SK-N-SH (cell line): ENCODE measurements at regions not wholly inside any gene's neighbourhood (a gene's known extent, or its start where the extent isn't known, plus 50 kb on each side); places are given as distances from the start of the nearest gene placed in this dataset.

Source experiments
- CTCF ChIA-PET: fragments of 300-600, 350-600 bp; formaldehyde crosslinking; extraction: SDS; loops from one replicate; lab custom pipeline; 2021; lab: Yijun Ruan, JAX
- POLR2A ChIA-PET: fragments of 350-600 bp; sonication (Branson Sonifier 250); formaldehyde crosslinking; extraction: SDS; loops from one replicate; lab custom pipeline; 2020; ENCODE audit warnings: antibody characterized with exemption, inconsistent platforms; lab: Yijun Ruan, JAX
- DNase-seq: peaks from one replicate; pipeline ENCODE4 v3.0.0; 2012
- H2AFZ ChIP-seq: fragments of 200-600 bp; sonication (generic); 2 replicates; pipeline ENCODE4 v1.8.1; 2016; ENCODE audit warnings: antibody characterized with exemption, mild to moderate bottlenecking, low read depth
- H3F3A ChIP-seq: fragments of 200-600 bp; sonication (generic); replicated peaks from 2 replicates; pipeline ENCODE3; 2016; ENCODE audit warnings: antibody characterized with exemption, mild to moderate bottlenecking; ENCODE audit not compliant: insufficient read depth
- H3K27ac ChIP-seq, 2 experiments: fragments of 200-500 bp in 1 of 2; fragments of 200-600 bp in 1 of 2; sonication (Bioruptor generic) in 1 of 2; sonication (generic), shearing (Covaris generic) in 1 of 2; 2 replicates each; pipeline versions ENCODE4 v1.5.1 to v1.6.1; 2014 to 2016; ENCODE audit warnings: low read depth in 2 of 2, inconsistent platforms in 1 of 2, low read length in 1 of 2, mild to moderate bottlenecking in 1 of 2, mixed read lengths in 1 of 2
- H3K27me3 ChIP-seq: fragments of 200-600 bp; sonication (generic), shearing (Covaris generic); 2 replicates; pipeline ENCODE4 v1.6.1; 2016; ENCODE audit warnings: mixed run types; ENCODE audit not compliant: insufficient read depth
- H3K36me3 ChIP-seq, 2 experiments: fragments of 200-500 bp in 1 of 2; fragments of 200-600 bp in 1 of 2; sonication (Bioruptor generic) in 1 of 2; sonication (generic) in 1 of 2; replicated peaks in 1 of 2; 2 replicates each; pipeline versions ENCODE3 to v1.5.1; 2014 to 2016; ENCODE audit warnings: low read length in 1 of 2, mild to moderate bottlenecking in 1 of 2; ENCODE audit not compliant: insufficient read depth in 2 of 2, control insufficient read depth in 1 of 2
- H3K4me1 ChIP-seq, 2 experiments: fragments of 200-500 bp in 1 of 2; fragments of 200-600 bp in 1 of 2; sonication (Bioruptor generic) in 1 of 2; sonication (generic), shearing (Covaris generic) in 1 of 2; 2 replicates each; pipeline versions ENCODE4 v1.5.1 to v1.6.1; 2014 to 2016; ENCODE audit warnings: low read depth in 1 of 2, low read length in 1 of 2, mixed run types in 1 of 2; ENCODE audit not compliant: insufficient read depth in 2 of 2, control insufficient read depth in 1 of 2
- H3K4me2 ChIP-seq: fragments of 200-600 bp; sonication (generic), shearing (Covaris generic); 2 replicates; pipeline ENCODE4 v1.6.1; 2017; ENCODE audit warnings: mixed run types
- H3K4me3 ChIP-seq, 2 experiments: fragments of 200-500 bp in 1 of 2; fragments of 200-600 bp in 1 of 2; sonication (Bioruptor generic) in 1 of 2; sonication (generic), shearing (Covaris generic) in 1 of 2; 2 replicates each; pipeline versions ENCODE4 v1.5.1 to v1.8.1; 2014 to 2016; ENCODE audit warnings: low read depth in 2 of 2, inconsistent platforms in 1 of 2, low read length in 1 of 2, mild to moderate bottlenecking in 1 of 2, mixed read lengths in 1 of 2, moderate library complexity in 1 of 2
- H3K79me2 ChIP-seq: fragments of 200-600 bp; sonication (generic); 2 replicates; pipeline ENCODE4 v1.8.1; 2017; ENCODE audit warnings: mild to moderate bottlenecking; ENCODE audit not compliant: insufficient read depth
- H3K9ac ChIP-seq: fragments of 200-600 bp; sonication (generic); 2 replicates; pipeline ENCODE4 v1.6.1; 2017; ENCODE audit warnings: mixed run types
- H3K9me2 ChIP-seq: fragments of 200-600 bp; sonication (generic); 2 replicates; pipeline ENCODE4 v1.6.1; 2017; ENCODE audit warnings: mixed run types
- H3K9me3 ChIP-seq: fragments of 200-600 bp; sonication (generic); 2 replicates; pipeline ENCODE4 v1.6.1; 2017; ENCODE audit warnings: mixed run types, mild to moderate bottlenecking, moderate library complexity
- H4K20me1 ChIP-seq: fragments of 200-600 bp; sonication (generic); 2 replicates; pipeline ENCODE4 v1.6.1; 2017; ENCODE audit warnings: mild to moderate bottlenecking, mixed run types; ENCODE audit not compliant: insufficient read depth
- CHD2 ChIP-seq: fragments of 150-350 bp; IDR thresholded peaks from 2 replicates; pipeline ENCODE4 v1.6.1; 2018; ENCODE audit warnings: low read length; ENCODE audit not compliant: partially characterized antibody
- EP300 ChIP-seq, 2 experiments: IDR thresholded peaks; 2 replicates each; pipeline versions ENCODE4 v1.4.0 to v1.6.1; 2012; ENCODE audit warnings: borderline replicate concordance in 1 of 2, low read depth in 1 of 2, low read length in 1 of 2
- EZH2phosphoT487 ChIP-seq: fragments of 200-600 bp; sonication (generic); IDR thresholded peaks from 2 replicates; pipeline ENCODE4 v1.6.1; 2017; ENCODE audit warnings: low read depth, mixed run types, mild to moderate bottlenecking, antibody characterized with exemption, moderate library complexity, borderline replicate concordance
- FOXM1 ChIP-seq: IDR thresholded peaks from 2 replicates; pipeline ENCODE4 v1.4.0; 2012; ENCODE audit warnings: low read depth, mild to moderate bottlenecking
- JUND ChIP-seq: IDR thresholded peaks from 2 replicates; pipeline ENCODE4 v1.4.0; 2012
- MEF2A ChIP-seq: IDR thresholded peaks from 2 replicates; pipeline ENCODE4 v1.4.0; 2012; ENCODE audit warnings: low read depth, borderline replicate concordance
- MXI1 ChIP-seq: IDR thresholded peaks from 2 replicates; pipeline ENCODE4 v1.6.1; 2012; ENCODE audit warnings: mild to moderate bottlenecking, low read depth, low read length, improper control_type of control experiment
- NFIC ChIP-seq: IDR thresholded peaks from 2 replicates; pipeline ENCODE4 v1.4.0; 2012; ENCODE audit warnings: borderline replicate concordance
- NRF1 ChIP-seq: IDR thresholded peaks from 2 replicates; pipeline ENCODE4 v1.6.1; 2012; ENCODE audit warnings: low read depth, mild to moderate bottlenecking, low read length
- RCOR1 ChIP-seq: fragments of 150-350 bp; IDR thresholded peaks from 2 replicates; pipeline ENCODE4 v1.6.1; 2017; ENCODE audit warnings: antibody characterized with exemption, low read length
- RFX5 ChIP-seq: IDR thresholded peaks from 2 replicates; pipeline ENCODE4 v1.6.1; 2012; ENCODE audit warnings: mild to moderate bottlenecking, improper control_type of control experiment, low read length
- TAF1 ChIP-seq: IDR thresholded peaks from 2 replicates; pipeline ENCODE4 v1.6.1; 2012; ENCODE audit warnings: low read depth, mild to moderate bottlenecking, low read length, moderate library complexity, borderline replicate concordance
- TEAD4 ChIP-seq: IDR thresholded peaks from 2 replicates; pipeline ENCODE4 v1.4.0; 2012; ENCODE audit warnings: mild to moderate bottlenecking, borderline replicate concordance; ENCODE audit not compliant: insufficient read depth
- YY1 ChIP-seq: IDR thresholded peaks from 2 replicates; pipeline ENCODE4 v1.4.0; 2012; ENCODE audit warnings: low read depth, mild to moderate bottlenecking
- WGBS: methylation state at CpG from one replicate; pipeline ENCODE4 v1.1.6; 2017; ENCODE audit warnings: low lambda C conversion rate; 5-methylcytosine and 5-hydroxymethylcytosine counted together
- TF ChIP-seq, protein P1 (sequence below): fragments of 150-350 bp; IDR thresholded peaks from 2 replicates; pipeline ENCODE4 v1.6.1; 2016; ENCODE audit warnings: mild to moderate bottlenecking, low read depth, low read length
- TF ChIP-seq, protein P2 (sequence below): IDR thresholded peaks from 2 replicates; pipeline ENCODE4; 2012
- TF ChIP-seq, protein P3 (sequence below): fragments of 200-600 bp; sonication (generic); IDR thresholded peaks from 2 replicates; pipeline ENCODE4 v1.6.1; 2017; ENCODE audit warnings: antibody characterized with exemption, mild to moderate bottlenecking, moderate library complexity
- TF ChIP-seq, protein P4 (sequence below): fragments of 150-350 bp; IDR thresholded peaks from 2 replicates; pipeline ENCODE4 v1.6.1; 2017; ENCODE audit warnings: antibody characterized with exemption, low read length, low read depth, borderline replicate concordance

DNA sequence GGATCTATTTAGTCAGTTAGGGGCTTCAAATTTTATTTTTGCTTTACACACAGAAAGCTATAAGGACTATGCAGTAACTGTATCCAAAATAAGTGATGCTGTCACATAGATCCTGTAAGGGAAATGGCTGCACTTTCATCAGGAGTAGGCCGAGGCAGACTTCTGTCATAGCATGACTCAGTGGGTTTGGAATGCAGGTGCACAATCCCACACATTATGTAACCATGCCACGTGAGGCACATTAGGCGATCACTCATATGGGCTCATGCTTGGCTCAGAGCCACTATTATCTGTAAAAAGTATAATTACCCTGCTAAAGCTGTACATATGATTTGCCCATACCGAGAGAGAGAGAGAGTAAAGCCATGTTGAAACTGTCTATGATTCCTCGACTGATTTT, 1189.4 kb upstream of the EYS start:
- WGBS: 47% methylated on average over 4 of the region's 5 CpGs
- DNase-seq: no peak

More for the DNA sequence above, 1189.4 kb upstream of the EYS start:
- H2AFZ ChIP-seq: no peak overlapping the region; the same call in 1 of the 2 replicates
- H3K9me2 ChIP-seq: no peaks in the 10 kb centered on the region
- TF ChIP-seq EZH2phosphoT487 (no peak), EP300 (IDR thresholded peaks at IDR 0.05; ENCODE audit: borderline replicate concordance in 1 of 2, low read depth in 1 of 2, low read length in 1 of 2) (no peak), CHD2 (no peak), MEF2A (no peak), YY1 (no peak), RFX5 (no peak), NFIC (no peak), TAF1 (no peak), TEAD4 (no peak), NRF1 (no peak), MXI1 (no peak), FOXM1 (no peak), RCOR1 (no peak), JUND (no peak)
- TF ChIP-seq, protein P1, sequence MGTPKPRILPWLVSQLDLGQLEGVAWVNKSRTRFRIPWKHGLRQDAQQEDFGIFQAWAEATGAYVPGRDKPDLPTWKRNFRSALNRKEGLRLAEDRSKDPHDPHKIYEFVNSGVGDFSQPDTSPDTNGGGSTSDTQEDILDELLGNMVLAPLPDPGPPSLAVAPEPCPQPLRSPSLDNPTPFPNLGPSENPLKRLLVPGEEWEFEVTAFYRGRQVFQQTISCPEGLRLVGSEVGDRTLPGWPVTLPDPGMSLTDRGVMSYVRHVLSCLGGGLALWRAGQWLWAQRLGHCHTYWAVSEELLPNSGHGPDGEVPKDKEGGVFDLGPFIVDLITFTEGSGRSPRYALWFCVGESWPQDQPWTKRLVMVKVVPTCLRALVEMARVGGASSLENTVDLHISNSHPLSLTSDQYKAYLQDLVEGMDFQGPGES: no peak
- TF ChIP-seq, protein P2, sequence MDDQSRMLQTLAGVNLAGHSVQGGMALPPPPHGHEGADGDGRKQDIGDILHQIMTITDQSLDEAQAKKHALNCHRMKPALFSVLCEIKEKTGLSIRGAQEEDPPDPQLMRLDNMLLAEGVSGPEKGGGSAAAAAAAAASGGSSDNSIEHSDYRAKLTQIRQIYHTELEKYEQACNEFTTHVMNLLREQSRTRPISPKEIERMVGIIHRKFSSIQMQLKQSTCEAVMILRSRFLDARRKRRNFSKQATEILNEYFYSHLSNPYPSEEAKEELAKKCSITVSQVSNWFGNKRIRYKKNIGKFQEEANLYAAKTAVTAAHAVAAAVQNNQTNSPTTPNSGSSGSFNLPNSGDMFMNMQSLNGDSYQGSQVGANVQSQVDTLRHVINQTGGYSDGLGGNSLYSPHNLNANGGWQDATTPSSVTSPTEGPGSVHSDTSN: no peak
- TF ChIP-seq, protein P3, sequence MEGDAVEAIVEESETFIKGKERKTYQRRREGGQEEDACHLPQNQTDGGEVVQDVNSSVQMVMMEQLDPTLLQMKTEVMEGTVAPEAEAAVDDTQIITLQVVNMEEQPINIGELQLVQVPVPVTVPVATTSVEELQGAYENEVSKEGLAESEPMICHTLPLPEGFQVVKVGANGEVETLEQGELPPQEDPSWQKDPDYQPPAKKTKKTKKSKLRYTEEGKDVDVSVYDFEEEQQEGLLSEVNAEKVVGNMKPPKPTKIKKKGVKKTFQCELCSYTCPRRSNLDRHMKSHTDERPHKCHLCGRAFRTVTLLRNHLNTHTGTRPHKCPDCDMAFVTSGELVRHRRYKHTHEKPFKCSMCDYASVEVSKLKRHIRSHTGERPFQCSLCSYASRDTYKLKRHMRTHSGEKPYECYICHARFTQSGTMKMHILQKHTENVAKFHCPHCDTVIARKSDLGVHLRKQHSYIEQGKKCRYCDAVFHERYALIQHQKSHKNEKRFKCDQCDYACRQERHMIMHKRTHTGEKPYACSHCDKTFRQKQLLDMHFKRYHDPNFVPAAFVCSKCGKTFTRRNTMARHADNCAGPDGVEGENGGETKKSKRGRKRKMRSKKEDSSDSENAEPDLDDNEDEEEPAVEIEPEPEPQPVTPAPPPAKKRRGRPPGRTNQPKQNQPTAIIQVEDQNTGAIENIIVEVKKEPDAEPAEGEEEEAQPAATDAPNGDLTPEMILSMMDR: no peak
- TF ChIP-seq, protein P4, sequence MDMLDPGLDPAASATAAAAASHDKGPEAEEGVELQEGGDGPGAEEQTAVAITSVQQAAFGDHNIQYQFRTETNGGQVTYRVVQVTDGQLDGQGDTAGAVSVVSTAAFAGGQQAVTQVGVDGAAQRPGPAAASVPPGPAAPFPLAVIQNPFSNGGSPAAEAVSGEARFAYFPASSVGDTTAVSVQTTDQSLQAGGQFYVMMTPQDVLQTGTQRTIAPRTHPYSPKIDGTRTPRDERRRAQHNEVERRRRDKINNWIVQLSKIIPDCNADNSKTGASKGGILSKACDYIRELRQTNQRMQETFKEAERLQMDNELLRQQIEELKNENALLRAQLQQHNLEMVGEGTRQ: no peak
- TF ChIP-seq, all 33 proteins: peak for 0
- no peaks in the 10 kb centered on the region for H3K9me3 ChIP-seq
- H3K79me2 ChIP-seq: no peaks in the 10 kb centered on the region
- H3K27me3 ChIP-seq: no peaks in the 10 kb centered on the region
- H3K4me2 ChIP-seq: no peak overlapping the region
- POLR2A ChIA-PET: no interaction called here
- no peaks in the 10 kb centered on the region for H3K36me3 ChIP-seq
- no peak overlapping the region for H3K9ac ChIP-seq
- H3F3A ChIP-seq: no peaks in the 10 kb centered on the region
- no peak overlapping the region for H3K27ac ChIP-seq
- no peak overlapping the region for H3K4me3 ChIP-seq
- H4K20me1 ChIP-seq: no peaks in the 10 kb centered on the region
- CTCF ChIA-PET: no interaction called here
- no peaks in the 10 kb centered on the region for H3K4me1 ChIP-seq
